Breast epithelium (tissue), 3 donors: ENCODE measurements at regions not wholly inside any gene's neighbourhood (a gene's known extent, or its start where the extent isn't known, plus 50 kb on each side); places are given as distances from the start of the nearest gene placed in this dataset.

Experiments used
- CTCF ChIP-seq, 3 donors: fragments of 450-650 bp; IDR thresholded peaks; one replicate each; pipeline ENCODE4 v1.5.1; 2016 to 2017; ENCODE audit warnings: antibody characterized with exemption in 3 of 3, mild to moderate bottlenecking in 3 of 3, moderate library complexity in 3 of 3
- POLR2AphosphoS5 ChIP-seq, 3 donors: sonication (generic); formaldehyde crosslinking; IDR thresholded peaks; one replicate each; pipeline ENCODE4 v1.6.1; 2017; ENCODE audit warnings: antibody characterized with exemption in 3 of 3

- TF ChIP-seq CTCF (IDR thresholded peaks at IDR 0.05) (no peak), POLR2AphosphoS5 (IDR thresholded peaks at IDR 0.05) (no peak)
These were observed 600.4 kb downstream of the CCDC171 start for GRCh38 chr9:16153221-16153620.
